ENCODE measurements at regions not wholly inside any gene's neighbourhood (a gene's known extent, or its start where the extent isn't known, plus 50 kb on each side); places are given as distances from the start of the nearest gene placed in this dataset.

DNA sequence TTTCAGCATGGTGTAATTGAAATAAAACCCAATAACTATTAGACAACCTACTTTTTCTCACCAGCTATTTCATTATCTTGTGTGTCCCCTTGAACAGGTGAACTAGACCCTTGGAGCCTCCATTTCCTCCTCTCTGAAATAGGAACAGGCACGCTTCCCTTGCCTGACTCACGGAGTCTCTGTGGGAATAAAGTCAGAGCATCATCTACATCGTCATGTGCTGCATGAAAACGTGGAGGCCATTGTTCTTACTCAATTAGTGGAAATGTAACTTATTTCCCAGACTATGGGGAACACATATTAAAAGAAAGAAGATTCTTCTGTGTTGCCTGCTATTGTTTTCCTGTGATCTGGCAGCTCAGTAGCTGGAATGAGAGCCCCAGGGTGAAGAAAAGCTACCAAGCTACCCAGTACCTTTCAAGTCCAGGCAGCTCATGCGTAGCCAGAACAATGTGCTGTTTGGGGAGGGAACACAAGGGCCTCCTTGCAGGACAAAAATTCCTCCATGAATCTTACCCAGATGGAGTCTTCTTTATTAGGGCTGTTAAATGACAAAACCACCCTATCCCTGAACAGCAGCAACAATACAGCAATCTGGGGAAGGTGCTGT is 59.8 kb downstream of the SOX11 start:
- Histone ChIP-seq H3K27ac (ENCODE audit: extremely low read length, insufficient read depth, low read length) (no peak overlapping the region), H4K20me1 (ENCODE audit: insufficient read depth, low read length) (no peaks in the 10 kb centered on the region), H3K9me3 (ENCODE audit: low read length) (no peaks in the 10 kb centered on the region; the same call in 1 of the 2 replicates), H3K4me3 (replicated peaks in 1 of 3; ENCODE audit: insufficient read depth in 1 of 3, low read depth in 2 of 3, low read length in 3 of 3) (no peak overlapping the region), H3K9ac (ENCODE audit: insufficient read depth, low read depth, low read length) (no peak overlapping the region), H3K4me1 (ENCODE audit: insufficient read depth, low read length) (no peaks in the 10 kb centered on the region), H3K4me2 (ENCODE audit: low read depth, low read length) (no peak overlapping the region), H3K27me3 (ENCODE audit: control insufficient read depth in 1 of 2, insufficient read depth in 2 of 2, low read length in 2 of 2) (no peaks in the 10 kb centered on the region), H3K79me2 (ENCODE audit: insufficient read depth, low read length) (no peaks in the 10 kb centered on the region), H3K36me3 (replicated peaks in 1 of 2; ENCODE audit: control insufficient read depth in 1 of 2, insufficient read depth in 2 of 2, low read length in 2 of 2) (no peaks in the 10 kb centered on the region), H2AFZ (ENCODE audit: low read length) (no peak overlapping the region)
- no peak for FAIRE-seq
- ChIA-PET CTCF (ENCODE audit: low intra/inter-chr PET ratio, low total read pairs) (no interaction called here), POLR2A (no interaction called here)
- BruUV-seq (replicated peaks) = no TSS peak
- intact Hi-C loops (cut with micrococcal nuclease; ENCODE audit: unreplicated experiment) (no loop called here), in situ Hi-C loops (cut with HindIII; ENCODE audit: extremely low pct_ligation_motif_present, low pct_unique_long_range_greater_than_20kb) (no loop called here)
- no peak for ATAC-seq
- DNase-seq (ENCODE audit: low spot score) = no peak
- WGBS (ENCODE audit: low lambda C conversion rate) = 10% methylated on average over 5 of the region's 5 CpGs
- TF ChIP-seq JDP2 (CRISPR knock-in tag; IDR thresholded peaks at IDR 0.05; ENCODE audit: borderline replicate concordance) = no peak
- no peak for TF ChIP-seq MAZ (IDR thresholded peaks at IDR 0.05; ENCODE audit: borderline replicate concordance, low read depth, low read length)
- no peak for TF ChIP-seq MAZ (CRISPR knock-in tag; IDR thresholded peaks at IDR 0.05; ENCODE audit: low read depth)
- TF ChIP-seq MLXIP (CRISPR knock-in tag; IDR thresholded peaks at IDR 0.05; ENCODE audit: borderline replicate concordance) = no peak
- TF ChIP-seq SMARCC2 (IDR thresholded peaks at IDR 0.05) = no peak
- no peak for TF ChIP-seq NR1H2 (CRISPR knock-in tag; IDR thresholded peaks at IDR 0.05; ENCODE audit: borderline replicate concordance, low read depth)
- TF ChIP-seq SP2 (CRISPR knock-in tag; IDR thresholded peaks at IDR 0.05) = no peak
- no peak for TF ChIP-seq DDIT3 (CRISPR knock-in tag; IDR thresholded peaks at IDR 0.05)
- no peak for TF ChIP-seq ZNF556 (CRISPR knock-in tag; IDR thresholded peaks at IDR 0.05; ENCODE audit: borderline replicate concordance)
- no peak for TF ChIP-seq HNRNPLL (IDR thresholded peaks at IDR 0.05; ENCODE audit: low read depth, low read length, poor library complexity, severe bottlenecking)
- TF ChIP-seq, protein P1, sequence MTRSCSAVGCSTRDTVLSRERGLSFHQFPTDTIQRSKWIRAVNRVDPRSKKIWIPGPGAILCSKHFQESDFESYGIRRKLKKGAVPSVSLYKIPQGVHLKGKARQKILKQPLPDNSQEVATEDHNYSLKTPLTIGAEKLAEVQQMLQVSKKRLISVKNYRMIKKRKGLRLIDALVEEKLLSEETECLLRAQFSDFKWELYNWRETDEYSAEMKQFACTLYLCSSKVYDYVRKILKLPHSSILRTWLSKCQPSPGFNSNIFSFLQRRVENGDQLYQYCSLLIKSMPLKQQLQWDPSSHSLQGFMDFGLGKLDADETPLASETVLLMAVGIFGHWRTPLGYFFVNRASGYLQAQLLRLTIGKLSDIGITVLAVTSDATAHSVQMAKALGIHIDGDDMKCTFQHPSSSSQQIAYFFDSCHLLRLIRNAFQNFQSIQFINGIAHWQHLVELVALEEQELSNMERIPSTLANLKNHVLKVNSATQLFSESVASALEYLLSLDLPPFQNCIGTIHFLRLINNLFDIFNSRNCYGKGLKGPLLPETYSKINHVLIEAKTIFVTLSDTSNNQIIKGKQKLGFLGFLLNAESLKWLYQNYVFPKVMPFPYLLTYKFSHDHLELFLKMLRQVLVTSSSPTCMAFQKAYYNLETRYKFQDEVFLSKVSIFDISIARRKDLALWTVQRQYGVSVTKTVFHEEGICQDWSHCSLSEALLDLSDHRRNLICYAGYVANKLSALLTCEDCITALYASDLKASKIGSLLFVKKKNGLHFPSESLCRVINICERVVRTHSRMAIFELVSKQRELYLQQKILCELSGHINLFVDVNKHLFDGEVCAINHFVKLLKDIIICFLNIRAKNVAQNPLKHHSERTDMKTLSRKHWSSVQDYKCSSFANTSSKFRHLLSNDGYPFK (CRISPR knock-in tag; IDR thresholded peaks at IDR 0.05; ENCODE audit: borderline replicate concordance) = no peak
- TF ChIP-seq DR1 (CRISPR knock-in tag; IDR thresholded peaks at IDR 0.05) = no peak
- TF ChIP-seq ZNF615 (CRISPR knock-in tag; IDR thresholded peaks at IDR 0.05; ENCODE audit: borderline replicate concordance) = no peak
- no peak for TF ChIP-seq ZNF672 (CRISPR knock-in tag; IDR thresholded peaks at IDR 0.05)
- TF ChIP-seq AGO2 (optimal IDR thresholded peaks at IDR 0.05; ENCODE audit: low read depth, low read length) = no peak
- no peak for TF ChIP-seq HCFC1 (IDR thresholded peaks at IDR 0.05; ENCODE audit: low read depth, low read length)
- no peak for TF ChIP-seq SIX1 (CRISPR knock-in tag; IDR thresholded peaks at IDR 0.05; ENCODE audit: borderline replicate concordance)
- TF ChIP-seq CEBPB (IDR thresholded peaks at IDR 0.05; ENCODE audit: borderline replicate concordance, low read depth, low read length) = no peak

Measured in HepG2 (cell line).